ENCODE measurements at regions not wholly inside any gene's neighbourhood (a gene's known extent, or its start where the extent isn't known, plus 50 kb on each side); places are given as distances from the start of the nearest gene placed in this dataset.

DNA sequence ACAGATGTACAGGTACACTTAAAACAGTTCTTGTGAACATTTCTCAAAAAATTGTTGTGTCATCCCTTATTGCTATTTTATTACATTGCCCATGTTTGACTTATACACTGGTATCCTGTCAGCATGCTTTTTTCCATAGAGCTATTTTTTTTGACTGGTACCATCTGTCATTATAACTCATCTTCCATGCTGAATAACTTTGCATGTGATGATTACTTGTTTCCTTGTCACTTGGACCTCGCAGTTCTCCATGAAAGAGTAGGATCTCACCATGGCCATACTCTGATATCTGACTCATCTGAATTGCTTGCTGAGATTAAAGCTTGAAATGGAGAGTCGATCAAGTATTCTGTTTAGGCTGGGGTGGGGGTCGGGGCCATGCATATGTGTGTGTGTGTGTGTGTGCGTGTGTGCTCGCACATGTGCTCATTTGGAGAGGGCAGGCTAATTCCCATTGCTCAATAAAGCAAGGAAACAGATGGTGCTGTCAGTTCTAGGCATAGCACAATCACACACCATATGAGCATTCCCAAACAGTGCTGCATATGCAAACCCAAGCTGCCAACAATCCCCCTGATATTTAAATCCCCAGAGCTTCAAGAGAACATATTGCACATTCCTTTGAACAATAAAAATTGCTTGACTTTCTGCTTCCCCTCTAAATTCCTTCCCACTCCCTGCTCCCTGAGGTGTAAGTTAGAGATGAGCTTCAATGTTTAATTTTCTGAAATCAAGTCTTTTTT lies 62.9 kb downstream of the NHLRC3 start:
- no peak for DNase-seq

DNA sequence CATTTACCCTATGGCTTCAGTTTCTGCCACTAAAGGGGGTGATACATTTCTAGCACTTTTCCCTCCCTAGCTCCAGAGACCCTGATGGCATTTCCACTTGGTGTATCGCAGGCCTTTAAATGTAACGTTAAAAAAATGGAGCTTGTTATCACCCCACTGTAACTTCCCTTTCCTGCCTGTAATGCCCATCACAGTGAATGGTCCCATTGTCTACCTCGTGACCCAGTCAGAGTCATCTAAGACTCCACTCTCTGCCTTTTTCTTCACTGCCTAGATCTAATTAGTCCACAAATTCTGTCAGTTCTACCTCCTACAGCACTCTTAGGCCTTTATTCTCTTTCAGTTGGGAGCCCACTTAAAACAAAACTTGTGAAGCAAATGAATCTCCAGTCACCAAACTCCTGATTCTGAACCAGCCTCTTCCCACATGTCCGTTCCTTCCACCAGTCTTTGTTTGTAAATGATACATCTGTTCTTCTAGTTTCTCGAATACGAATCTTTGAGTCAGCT lies 64.8 kb downstream of the NHLRC3 start:
- no peak for DNase-seq

DNA sequence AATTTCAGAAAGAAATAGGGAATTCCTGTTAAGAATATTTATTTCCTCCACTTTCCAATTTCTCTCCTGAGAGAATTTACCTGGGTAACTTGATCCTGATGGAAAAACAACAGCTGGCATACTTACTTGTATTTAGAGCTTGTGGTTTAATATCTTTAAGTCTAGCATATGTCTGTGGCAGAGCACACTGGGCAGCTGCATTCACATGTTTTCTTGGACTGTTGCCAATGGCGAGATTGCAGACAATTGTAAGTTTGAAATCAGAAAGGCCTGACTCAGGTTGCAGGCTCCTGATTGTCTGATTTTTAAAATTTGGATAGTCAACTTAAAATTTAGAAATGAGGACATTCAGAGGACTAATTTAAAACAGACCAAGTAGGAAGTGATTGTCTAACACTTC lies 66.9 kb downstream of the NHLRC3 start:
- no peak for DNase-seq

DNA sequence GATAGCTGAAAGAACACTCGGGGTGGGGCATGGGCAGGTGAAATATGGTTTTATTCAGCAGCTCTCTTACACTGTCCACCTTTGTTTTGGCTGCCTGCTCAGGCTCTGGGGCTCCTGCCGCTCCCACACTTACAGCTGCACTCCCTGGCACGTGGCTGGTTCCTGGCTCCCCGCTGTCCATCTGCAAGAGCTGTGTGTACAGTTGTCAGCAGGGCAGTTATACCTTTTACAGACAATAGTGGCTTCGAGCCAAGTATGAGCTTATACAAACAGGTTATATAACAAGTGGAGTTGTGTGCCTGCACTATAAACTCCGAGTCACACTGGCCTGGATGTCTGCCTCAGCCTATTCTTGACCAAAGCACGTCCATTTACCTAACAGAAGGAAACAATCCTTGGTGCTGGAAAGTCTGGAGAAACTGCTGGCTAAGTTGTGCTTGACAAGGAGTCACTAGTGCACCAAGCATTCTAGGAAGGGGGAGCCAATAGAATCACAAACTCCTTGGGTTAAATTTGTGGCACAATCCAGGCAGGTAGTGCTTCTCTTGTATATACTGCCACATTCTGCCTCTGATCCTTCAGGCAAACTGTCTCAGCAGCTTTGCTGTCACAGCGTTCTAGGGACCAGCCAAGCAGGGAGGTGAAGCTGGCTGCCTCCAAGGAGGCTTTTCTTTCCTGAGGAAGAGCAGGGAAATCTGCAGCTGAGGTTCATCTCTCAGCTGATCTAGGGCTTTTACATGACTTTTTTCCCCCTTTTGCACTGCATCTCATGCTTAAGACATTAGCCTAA lies 68.2 kb downstream of the NHLRC3 start:
- DNase-seq, result no peak

DNA sequence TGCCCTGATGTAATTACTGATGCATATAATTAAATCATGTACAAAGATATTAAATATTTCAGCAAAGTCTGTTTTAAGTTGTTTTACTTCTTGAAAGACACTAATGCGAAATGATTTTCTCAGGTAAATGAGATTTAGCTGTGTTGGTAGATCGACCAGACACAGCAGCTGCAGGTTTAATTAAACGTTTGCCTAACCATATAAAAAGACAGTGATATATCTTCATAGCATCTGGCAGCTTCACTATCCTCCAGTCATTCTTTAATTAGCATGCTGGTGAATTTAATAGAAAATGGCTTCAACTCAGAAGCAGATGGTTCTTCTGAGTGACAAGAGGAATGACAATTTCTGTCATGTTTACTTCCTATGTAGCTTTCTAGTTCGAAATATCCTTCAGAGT lies 69.3 kb downstream of the NHLRC3 start:
- DNase-seq, result no peak

DNA sequence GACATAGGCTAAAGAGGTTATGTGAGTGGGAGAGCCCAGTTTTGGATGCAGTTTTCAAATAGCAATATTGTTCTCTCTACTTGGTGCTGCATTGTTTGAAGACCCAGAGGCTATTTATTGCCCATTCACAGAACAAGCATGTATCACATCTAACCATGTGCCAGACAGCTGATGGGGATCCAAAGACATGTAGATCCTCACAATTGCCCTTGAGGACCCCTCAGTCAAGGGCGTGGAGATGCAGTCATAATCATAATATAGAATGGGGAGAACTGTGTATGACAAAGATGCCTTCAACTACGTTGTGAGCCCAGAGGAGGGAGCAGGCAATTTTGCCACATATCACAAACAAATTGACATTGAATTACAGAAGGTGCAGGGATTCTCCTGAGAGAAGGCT lies 70.5 kb downstream of the NHLRC3 start:
- no peak for DNase-seq

DNA sequence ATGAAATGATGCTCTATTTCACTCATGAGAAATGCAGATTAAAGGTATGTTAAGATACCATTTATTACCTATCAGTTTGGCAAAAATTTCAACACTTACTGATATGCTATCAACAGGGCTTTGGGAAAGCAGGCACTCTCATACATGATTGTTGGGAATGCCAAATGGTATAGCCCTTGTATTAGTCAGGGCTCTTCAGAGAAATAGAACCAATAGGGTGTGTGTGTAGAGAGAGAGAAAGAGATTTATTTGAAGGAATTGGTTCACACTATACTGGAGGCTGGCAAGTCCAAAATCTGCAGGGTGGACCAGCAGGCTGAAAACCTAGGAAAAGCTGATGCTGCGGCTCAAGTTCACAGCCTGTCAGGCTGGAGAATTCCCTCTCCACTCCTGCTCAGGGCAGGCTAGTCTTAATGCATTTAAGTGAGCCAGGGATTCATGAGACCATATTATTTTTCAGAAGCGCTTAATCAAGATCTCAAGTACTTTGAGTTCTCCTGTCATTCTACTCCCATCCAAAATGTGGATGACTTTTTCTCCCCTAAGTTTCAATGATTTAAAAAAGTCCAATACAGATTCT lies 72.4 kb downstream of the NHLRC3 start:
- no peak for DNase-seq

DNA sequence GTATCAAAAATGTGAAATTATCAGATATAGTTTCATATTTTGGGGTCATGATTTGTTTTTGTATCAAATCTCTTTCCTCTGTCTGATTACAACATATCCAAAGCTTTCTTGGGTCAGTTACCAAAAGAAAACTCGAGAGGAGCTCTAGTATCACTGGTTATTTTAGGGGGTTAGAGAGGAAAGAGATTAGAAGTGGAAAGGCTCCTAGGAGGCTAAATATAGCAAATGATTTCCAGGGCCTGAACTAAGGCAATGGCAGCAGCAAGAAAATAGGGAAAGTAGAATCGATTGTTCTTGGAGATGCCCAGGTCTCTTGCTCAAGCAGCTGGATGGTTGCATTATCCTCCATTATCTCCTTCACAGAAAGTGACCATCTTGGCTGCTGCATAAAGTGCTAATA lies 72.9 kb downstream of the NHLRC3 start:
- DNase-seq, result no peak

DNA sequence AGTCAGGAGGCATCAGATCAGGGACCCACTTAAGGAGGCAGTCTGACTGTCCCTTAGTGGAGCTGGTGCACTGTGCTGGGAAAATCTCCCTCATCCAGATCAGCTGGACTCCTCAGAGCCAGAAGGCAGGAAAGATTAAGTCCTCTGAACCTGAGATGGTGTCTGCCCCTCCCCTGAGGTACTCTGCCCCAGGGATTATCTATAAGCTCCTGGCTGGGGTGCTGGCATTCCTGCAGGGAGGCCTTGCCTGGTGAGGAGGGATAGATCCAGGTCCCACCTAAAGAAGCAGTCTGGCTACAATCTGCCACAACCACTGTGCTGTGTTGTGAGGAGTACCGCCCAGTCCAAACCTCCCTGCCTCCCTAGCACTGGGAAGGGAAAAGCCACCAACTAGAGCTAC lies 81.2 kb downstream of the NHLRC3 start:
- DNase-seq, result no peak

DNA sequence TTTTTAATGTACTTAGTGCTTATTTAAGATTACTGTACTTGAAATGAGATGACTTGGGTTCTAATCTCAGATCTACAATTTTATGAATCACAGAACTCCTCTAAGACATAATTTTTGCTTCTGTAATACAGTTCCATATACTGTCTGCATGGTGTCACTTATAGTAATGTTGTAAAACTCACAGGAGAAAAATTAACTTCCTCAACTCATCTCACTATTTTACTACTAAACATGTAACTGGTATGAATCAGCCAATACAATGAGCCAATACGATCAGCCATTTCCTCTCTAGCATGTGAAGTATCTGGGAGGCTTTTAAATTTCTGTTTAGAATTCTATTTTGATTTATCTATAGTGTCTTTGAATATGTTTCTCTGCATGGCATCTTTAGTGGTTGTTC lies 85.3 kb downstream of the NHLRC3 start:
- no peak for DNase-seq

DNA sequence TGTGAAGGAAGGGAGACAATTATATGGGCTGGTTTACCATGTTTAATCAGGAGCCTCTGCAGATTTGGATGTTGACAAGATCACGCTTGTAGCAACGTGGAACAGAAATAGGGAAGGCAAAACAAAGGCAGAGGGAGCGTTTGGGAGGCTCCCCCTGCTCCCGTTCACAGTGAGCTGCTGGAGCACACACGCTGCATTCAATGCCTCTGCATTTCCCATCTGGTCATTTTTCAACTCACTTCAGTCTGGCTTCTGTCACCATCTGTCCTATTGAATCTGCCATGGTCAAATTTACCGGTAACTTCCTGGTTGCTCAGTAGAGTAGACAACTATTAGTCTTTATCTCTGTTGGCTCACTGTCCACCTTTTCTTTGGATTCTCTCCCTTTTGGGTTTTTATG lies 91.0 kb downstream of the NHLRC3 start:
- no peak for DNase-seq

DNA sequence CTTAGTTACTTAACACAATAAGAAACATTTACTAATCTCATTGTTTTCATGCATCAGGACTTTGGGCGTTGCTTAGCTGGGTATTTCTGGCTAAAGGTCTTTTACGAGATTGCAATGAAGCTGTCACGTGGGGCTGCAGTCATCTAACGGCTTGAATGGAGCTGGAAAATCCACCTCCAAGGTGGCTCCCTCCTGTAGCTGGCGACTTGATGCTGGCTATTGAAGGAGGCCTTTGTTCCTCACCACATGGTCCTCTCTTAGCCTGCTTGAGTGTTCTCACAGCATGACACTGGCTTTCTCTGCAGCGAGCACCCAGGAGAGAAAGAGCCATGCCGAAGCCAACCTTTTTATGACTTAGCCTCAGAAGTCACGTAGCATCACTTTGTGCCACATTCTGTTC lies 92.0 kb downstream of the NHLRC3 start:
- DNase-seq, result no peak

DNA sequence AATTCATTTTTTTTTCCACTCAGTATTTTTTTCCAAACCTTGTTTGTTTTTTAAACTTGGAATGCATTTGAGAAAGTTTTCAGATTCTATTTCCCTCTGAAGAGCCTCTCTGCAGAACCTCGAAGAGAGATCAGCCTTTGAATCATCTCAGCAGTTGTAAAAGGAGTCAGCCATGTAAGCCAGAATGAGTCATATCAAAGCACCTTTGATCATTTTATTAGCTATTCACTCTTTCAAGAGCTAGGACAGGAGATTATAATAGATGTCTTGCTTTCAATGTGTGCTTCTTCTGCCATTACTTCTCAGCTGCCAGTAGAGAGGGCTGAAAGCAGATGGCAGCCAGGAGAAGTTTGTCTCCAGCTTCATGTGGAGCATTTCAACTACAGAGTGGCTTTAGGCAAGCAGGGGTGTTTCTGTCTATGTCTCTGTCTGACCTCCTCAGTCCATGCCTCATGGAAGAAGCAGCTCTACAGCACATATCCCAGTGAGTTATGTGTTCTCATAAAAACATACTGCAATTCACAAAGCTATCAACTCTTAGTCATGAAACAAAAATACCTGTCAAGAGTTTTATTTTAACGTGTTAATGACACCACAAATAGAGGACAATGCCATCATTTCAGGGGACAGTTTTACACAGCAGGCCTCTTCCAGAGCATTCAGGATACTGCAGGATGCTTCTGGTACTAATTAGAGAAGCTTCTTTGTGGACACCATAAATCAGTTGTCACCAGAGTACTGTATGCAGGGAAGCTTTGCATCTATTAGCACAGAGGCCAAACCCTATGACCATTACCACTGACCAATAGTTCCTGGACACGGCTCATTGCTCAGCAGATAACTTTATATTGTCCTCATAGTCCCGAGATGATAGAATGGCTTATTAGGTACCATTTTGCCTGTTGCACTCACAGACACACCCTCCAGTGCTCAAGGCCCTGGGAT lies 94.3 kb downstream of the NHLRC3 start:
- DNase-seq, result no peak

DNA sequence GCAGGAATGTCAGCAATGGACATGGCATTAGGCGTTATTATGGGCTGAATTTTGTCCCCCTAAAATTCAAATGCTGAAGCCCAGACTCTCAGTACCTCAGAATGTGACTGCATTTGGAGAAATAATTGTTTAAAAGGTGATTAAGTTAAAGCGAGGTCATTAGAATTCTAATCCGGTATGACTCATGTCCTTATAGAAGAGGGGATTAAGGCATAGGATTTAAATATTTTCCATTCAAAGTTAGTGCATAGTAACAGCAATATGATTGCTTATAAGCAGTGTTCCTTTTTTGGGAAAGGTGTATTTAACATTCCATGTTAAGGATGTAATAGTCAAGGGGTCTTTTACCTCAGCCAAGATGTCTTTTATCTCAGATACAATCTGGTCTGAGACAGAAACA lies 95.5 kb downstream of the NHLRC3 start:
- DNase-seq, result no peak

DNA sequence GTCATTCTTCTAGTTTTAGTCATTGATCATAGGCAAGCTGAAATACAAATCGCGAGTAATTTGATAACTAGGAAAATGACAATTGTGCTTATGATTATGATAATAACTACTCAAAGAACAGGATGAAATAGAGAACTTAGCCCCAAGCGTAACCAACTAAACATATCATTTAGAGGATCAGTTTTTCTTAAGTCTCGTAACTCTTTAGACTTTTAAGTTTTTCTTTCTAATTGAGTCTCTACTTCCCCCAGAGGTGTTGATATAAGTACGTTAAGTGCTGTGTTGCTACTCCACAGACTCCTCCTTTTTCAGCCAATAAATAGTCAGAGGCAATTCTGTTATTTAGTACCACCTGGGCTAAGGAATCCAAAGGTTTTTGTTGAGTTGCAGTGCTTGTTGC lies 96.3 kb downstream of the NHLRC3 start:
- DNase-seq, result no peak

DNA sequence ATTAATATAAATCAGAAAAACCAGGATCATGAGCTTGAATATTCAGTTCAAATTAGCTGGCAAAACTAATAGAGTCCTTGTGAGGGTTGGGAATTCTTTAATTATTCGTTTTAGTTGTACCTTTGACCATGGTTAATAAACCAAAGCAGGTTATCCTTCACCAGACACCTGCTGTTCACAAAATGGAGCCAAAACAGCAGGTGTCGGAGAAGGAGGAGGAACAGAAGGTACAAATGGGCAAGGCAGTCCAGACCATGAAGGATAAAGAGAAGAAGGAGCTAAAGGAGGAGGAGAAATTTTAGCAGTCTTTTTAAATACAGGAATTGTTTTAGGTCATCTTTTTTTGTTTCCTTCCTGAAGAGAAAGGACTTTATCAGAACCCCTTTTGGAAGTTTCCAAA lies 106.1 kb downstream of the NHLRC3 start:
- no peak for DNase-seq

DNA sequence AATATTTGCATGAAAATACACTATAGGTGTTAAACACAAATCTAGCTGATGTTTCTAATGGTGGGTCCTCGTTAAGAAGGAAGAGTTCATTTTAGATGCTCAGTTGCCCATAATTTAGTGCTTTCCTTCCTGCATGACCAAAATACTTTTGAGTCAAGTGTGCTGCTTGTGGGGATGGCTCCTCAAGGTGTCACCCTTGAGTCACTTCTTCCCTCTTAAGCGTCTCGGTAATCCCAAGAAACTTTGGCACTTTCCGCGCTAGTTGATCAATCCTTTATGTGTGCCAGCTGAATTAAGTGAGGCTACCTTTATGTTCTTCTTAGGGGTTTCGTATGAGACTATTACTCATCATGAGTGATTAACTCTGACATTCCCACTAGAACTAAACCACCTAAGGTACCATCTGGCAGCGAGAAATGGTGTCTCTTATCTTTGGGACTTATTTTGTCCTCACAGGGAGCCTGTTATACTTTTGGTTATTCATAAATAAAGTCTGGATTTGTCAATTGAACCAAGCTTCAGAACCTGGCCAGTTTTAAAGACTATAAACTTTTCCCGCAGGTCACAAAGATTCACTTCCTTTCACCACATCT lies 106.8 kb downstream of the NHLRC3 start:
- peak; percentile 1 for DNase-seq

DNA sequence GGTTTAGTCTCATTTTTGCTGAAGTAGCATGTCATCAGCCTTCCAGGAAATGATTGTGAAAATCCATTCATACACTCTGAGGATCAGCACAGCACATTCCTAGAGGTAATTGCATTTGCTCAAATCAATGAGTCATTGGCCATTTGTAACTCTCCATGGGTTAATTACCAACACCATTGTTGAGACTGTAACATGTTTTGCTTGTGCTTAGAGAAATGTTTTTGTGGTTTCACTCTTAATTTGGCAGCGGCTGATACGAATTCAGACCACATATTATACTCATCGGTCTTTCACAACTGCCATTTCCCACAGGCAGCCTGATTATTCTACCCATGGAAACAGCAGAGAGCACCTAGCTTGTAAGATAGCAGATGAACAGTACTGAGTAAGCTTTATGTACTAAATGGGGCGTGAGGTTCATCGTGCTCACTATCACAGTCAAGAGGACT lies 110.3 kb downstream of the NHLRC3 start:
- no peak for DNase-seq

DNA sequence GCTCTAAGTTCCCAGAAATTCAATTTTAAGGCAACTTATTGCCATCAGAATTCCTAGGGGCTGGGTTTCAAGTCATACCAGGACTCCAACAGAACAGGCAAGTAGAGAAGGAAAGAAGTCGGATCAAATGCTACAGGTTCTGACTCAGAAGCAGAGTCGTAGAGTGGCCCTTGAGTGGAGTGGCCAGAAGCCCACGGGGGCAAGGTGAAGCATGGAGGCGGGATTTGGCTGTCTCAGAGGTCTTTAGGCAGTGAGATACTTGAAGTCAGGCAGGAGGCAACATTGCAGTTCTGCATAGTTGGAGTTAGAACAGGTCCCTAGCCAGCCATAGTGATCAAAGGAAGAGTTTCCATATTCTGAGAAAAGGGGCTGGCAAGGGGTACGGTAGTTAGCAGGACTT lies 111.6 kb downstream of the NHLRC3 start:
- DNase-seq, result no peak

DNA sequence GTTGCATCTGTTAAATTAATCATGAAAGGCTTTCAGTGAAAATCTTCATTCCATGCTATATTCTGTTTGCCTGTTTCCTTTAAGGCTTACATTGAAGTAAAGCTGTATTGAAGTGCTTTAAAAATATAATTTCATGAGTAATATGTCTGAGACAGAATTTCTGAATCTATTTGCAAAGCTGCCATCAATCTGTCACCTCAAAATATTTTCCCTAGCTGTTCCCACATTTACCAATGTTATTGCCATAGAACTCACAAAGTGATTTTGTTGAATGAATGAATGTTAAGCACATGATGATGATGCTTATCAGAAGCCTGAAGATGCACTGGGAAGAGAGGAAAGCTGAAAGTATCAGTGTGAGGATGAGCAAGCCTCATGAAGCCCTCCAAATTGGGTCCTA lies 115.8 kb downstream of the NHLRC3 start:
- DNase-seq, result no peak

DNA sequence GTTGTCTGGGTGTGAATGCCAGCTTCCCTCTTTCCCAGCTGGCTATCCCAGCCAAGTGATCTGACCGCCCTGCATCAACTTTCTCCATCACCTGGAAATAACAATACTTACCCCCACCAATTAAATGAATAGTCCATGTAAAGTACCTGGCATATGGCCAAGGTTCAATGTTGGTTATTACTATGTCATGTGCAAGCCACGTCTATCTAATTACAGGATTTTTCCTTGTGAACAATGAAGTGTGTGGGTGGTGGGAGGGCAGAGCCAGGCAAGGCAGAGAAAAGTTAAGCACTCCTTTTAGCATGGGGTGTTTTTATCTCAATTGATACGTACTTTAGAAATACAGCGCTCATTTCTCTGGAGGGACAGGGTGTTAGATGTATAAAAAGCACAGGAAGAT lies 121.1 kb downstream of the NHLRC3 start:
- DNase-seq, result peak; percentile 83

DNA sequence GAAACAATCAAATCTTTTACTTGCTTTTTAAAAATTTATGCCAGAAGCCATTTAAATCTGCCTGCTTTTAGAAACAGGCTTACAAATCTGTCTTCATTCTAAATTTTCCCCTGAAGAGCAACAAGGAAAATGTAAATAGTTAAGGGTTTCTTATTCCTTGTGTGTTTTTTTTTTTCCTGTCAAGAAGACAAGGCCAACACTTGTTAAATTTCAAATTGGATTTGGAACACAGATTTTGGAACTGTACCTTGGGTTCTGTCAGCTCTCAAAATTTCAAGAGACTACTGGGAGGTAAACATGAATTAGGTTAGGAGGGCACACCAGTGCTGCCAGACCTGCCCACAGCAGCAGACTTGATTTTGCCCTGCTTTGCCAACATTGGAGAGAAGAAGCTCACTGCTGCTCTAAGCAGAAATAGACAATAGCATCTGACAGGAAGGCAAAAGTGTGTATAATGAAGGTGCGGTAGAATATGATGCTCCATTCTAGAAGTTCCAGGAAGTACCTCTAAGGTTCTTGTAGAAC lies 121.7 kb downstream of the NHLRC3 start:
- no peak for DNase-seq
